Osteocyte (in vitro differentiated cells): ENCODE measurements at regions not wholly inside any gene's neighbourhood (a gene's known extent, or its start where the extent isn't known, plus 50 kb on each side); places are given as distances from the start of the nearest gene placed in this dataset.

ENCODE experiments used
- DNase-seq: peaks from one replicate; pipeline ENCODE4 v3.0.0; 2021; ENCODE audit warnings: mixed read lengths; ENCODE audit not compliant: unreplicated experiment; ENCODE audit errors: extremely low spot score
- H3K27ac Mint-ChIP-seq: one replicate; pipeline ENCODE4 v1.8.0; 2021; ENCODE audit warnings: mild to moderate bottlenecking, mixed read lengths; ENCODE audit not compliant: unreplicated experiment
- H3K27me3 Mint-ChIP-seq: one replicate; pipeline ENCODE4 v1.8.0; 2021; ENCODE audit warnings: mixed read lengths; ENCODE audit not compliant: unreplicated experiment
- H3K36me3 Mint-ChIP-seq: one replicate; pipeline ENCODE4 v1.8.0; 2021; ENCODE audit warnings: mixed read lengths; ENCODE audit not compliant: unreplicated experiment
- H3K4me1 Mint-ChIP-seq: one replicate; pipeline ENCODE4 v1.8.0; 2021; ENCODE audit warnings: mixed read lengths; ENCODE audit not compliant: unreplicated experiment
- H3K4me3 Mint-ChIP-seq: one replicate; pipeline ENCODE4 v1.8.0; 2021; ENCODE audit warnings: mild to moderate bottlenecking, moderate library complexity, mixed read lengths; ENCODE audit not compliant: unreplicated experiment
- H3K9me3 Mint-ChIP-seq: one replicate; pipeline ENCODE4 v1.8.0; 2021; ENCODE audit warnings: mixed read lengths; ENCODE audit not compliant: unreplicated experiment
- TF ChIP-seq, protein P1 (sequence below): fragments of 200-600 bp; sonication (generic); IDR thresholded peaks from 2 replicates; pipeline ENCODE4 v1.5.0; 2021; ENCODE audit warnings: antibody characterized with exemption, mild to moderate bottlenecking, moderate library complexity

DNA sequence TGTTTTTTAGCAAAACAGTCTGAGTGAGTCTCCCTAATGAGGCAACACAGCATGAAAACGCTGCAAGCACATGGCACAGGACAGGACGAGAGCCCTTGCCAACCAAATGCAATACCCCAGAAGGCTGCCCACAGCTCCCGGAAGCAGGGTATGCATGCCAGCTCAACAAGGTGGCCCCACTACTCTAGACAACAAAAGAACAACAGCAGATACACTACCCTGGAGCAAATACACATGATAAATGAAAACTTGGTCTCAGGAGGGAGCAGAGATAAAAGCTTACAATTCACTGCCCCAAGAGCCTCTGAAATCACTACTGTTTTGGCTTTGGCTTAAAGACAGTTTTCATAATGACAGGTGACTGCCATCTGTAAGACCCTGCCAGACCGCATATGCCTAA is 785.4 kb upstream of the API5 start:
- Mint-ChIP-seq H3K4me1 (no peaks in the 10 kb centered on the region), H3K27ac (no peak overlapping the region), H3K9me3 (no peaks in the 10 kb centered on the region), H3K36me3 (no peaks in the 10 kb centered on the region), H3K4me3 (no peak overlapping the region), H3K27me3 (no peaks in the 10 kb centered on the region)
- TF ChIP-seq, protein P1, sequence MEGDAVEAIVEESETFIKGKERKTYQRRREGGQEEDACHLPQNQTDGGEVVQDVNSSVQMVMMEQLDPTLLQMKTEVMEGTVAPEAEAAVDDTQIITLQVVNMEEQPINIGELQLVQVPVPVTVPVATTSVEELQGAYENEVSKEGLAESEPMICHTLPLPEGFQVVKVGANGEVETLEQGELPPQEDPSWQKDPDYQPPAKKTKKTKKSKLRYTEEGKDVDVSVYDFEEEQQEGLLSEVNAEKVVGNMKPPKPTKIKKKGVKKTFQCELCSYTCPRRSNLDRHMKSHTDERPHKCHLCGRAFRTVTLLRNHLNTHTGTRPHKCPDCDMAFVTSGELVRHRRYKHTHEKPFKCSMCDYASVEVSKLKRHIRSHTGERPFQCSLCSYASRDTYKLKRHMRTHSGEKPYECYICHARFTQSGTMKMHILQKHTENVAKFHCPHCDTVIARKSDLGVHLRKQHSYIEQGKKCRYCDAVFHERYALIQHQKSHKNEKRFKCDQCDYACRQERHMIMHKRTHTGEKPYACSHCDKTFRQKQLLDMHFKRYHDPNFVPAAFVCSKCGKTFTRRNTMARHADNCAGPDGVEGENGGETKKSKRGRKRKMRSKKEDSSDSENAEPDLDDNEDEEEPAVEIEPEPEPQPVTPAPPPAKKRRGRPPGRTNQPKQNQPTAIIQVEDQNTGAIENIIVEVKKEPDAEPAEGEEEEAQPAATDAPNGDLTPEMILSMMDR: no peak
- DNase-seq: no peak

DNA sequence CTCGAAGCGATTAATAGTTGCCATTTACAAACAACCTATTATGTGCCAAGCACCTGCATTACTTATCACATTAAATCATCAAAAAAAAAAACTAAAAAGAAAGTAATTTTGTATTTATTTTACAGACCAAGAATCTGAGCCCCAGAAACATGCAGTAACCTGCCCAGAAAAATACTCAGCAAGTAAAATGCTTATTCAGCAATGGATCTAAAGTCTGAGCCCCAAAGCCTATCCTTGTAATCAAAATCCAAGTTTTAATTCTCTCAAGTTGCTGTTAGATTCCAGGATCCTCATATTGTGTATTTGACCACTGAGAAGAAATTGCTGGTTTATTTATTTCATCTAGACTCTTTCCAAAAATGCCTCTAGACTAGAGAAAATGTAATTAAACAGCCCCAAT is 783.3 kb upstream of the API5 start:
- TF ChIP-seq, protein P1: no peak
- Mint-ChIP-seq H3K36me3 (no peaks in the 10 kb centered on the region), H3K9me3 (no peaks in the 10 kb centered on the region), H3K27me3 (no peaks in the 10 kb centered on the region), H3K4me1 (no peaks in the 10 kb centered on the region), H3K27ac (no peak overlapping the region), H3K4me3 (no peak overlapping the region)
- no peak for DNase-seq

DNA sequence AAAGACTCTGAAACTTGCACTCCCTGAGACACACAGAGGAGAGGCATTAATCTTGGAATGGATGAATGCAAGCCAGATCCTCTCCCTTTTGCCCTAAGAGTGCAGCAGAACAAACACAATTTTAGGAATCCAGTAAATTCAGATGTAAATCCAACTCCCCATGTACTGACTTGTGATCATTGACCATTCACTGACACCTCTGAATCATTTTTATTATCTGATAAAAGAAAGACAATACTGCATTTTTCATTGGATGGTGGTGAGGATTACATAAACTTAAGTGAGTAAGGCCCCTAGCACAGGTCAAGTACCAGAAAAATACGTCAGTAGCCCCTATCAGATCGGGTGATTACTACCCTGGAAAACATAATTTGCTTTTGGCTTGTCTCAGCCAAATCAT is 782.9 kb upstream of the API5 start:
- DNase-seq: no peak

DNA sequence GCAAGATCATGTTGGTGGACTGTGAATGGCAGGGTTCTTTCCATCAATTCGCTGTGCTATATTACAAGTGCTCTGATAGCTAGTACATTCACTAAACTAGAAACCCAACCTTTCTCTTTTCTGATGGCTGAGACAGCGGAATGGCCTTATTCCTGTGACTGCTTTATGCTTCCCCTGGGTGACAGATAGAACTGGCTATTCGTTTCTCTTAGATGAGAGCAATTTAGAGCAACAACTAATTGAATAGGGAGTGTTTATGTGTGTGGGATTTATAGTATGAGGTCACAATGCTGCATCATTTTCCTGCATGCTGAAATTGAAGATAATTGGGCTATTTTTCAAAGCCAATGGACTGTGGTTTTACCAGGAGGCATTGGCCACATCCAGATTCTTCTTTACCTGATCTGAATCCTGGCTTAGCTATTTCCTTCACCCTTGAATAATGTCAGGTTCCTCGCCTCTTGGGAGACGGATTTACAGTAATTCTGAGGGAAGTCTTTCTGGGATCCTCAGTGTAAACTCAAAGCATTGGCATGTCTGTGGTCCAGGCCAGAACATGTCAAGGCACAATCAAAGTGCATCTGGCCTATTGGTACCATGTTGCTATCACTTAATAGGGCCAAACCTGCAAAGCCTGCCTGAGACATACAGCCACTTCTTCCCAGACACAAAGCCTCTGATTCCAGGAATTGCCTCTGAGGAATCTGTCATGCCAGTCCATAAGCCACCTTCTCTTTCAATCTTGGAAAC is 775.0 kb upstream of the API5 start:
- Mint-ChIP-seq H3K4me3 (no peak overlapping the region), H3K27me3 (no peaks in the 10 kb centered on the region), H3K36me3 (no peaks in the 10 kb centered on the region), H3K4me1 (no peaks in the 10 kb centered on the region), H3K9me3 (peaks cover 21% of the 10 kb centered on the region), H3K27ac (no peak overlapping the region)
- DNase-seq: no peak
- TF ChIP-seq, protein P1: no peak

More for the DNA sequence above, 782.9 kb upstream of the API5 start:
- Mint-ChIP-seq H3K27ac (no peak overlapping the region), H3K4me1 (no peaks in the 10 kb centered on the region), H3K4me3 (no peak overlapping the region), H3K36me3 (no peaks in the 10 kb centered on the region), H3K27me3 (no peaks in the 10 kb centered on the region), H3K9me3 (peaks cover 2% of the 10 kb centered on the region)
- TF ChIP-seq, protein P1: no peak

DNA sequence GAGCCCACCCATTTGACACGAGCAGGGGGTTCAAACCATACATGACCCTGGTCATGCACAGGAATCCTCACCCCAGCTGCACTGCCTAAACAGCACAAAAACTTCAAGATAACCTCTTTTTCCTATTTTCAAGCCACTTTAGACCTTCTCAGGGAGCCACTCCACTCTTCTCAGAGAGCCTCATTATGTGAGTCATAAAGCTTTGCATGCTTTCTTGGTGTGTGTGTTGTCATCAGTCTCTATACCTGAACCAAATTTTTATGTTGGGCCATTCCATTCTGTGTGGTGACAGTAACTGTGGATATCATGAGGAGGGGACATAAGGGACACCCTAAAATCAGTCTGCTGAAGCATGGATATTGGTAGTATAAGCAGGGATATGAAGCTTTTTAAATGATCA is 769.5 kb upstream of the API5 start:
- Mint-ChIP-seq H3K36me3 (no peaks in the 10 kb centered on the region), H3K9me3 (peaks cover 9% of the 10 kb centered on the region), H3K4me1 (no peaks in the 10 kb centered on the region), H3K4me3 (no peak overlapping the region), H3K27me3 (no peaks in the 10 kb centered on the region), H3K27ac (no peak overlapping the region)
- no peak for DNase-seq
- TF ChIP-seq, protein P1: no peak
